ENCODE measurements at regions not wholly inside any gene's neighbourhood (a gene's known extent, or its start where the extent isn't known, plus 50 kb on each side); places are given as distances from the start of the nearest gene placed in this dataset.

GRCh38 chr14:50044042-50044651 lies 72.2 kb downstream of the VCPKMT start (continued):
- no peak for TF ChIP-seq NRF1 (IDR thresholded peaks at IDR 0.05; ENCODE audit: low read depth, low read length)
- no peak for TF ChIP-seq GTF2F1 (IDR thresholded peaks at IDR 0.05; ENCODE audit: borderline replicate concordance, low read depth, low read length)
- no peak for TF ChIP-seq CREB1 (IDR thresholded peaks at IDR 0.05)
- no peak for TF ChIP-seq HDAC2 (IDR thresholded peaks at IDR 0.05; ENCODE audit: borderline replicate concordance in 1 of 2, low read depth in 2 of 2, low read length in 2 of 2)
- no peak for TF ChIP-seq CHD2 (IDR thresholded peaks at IDR 0.05; ENCODE audit: low read length)
- no peak for TF ChIP-seq CBX8 (IDR thresholded peaks at IDR 0.05; ENCODE audit: borderline replicate concordance, low read depth, low read length)
- TF ChIP-seq SAP30 (IDR thresholded peaks at IDR 0.05; ENCODE audit: insufficient read depth, insufficient replicate concordance, low read length), result no peak

Data from H1 (cell line).